ENCODE measurements at regions not wholly inside any gene's neighbourhood (a gene's known extent, or its start where the extent isn't known, plus 50 kb on each side); places are given as distances from the start of the nearest gene placed in this dataset.
A peak's percentile ranks its signal among the peaks of the same experiment; 100 is the strongest.

GRCh38 chr20:58137651-58138265 lies 90.7 kb downstream of the ANKRD60 start:
- no peaks in the 10 kb centered on the region for H3K4me1 ChIP-seq (ENCODE audit: insufficient read depth, low read length)
- H3K9me3 ChIP-seq (ENCODE audit: control insufficient read depth in 1 of 2, low read length in 2 of 2): no peaks in the 10 kb centered on the region
- intact Hi-C loops (cut with micrococcal nuclease): no loop called here
- H3K27me3 ChIP-seq (ENCODE audit: insufficient read depth, low read length): peaks cover 6% of the 10 kb centered on the region
- no peaks in the 10 kb centered on the region for H3K36me3 ChIP-seq (ENCODE audit: insufficient read depth, low read length)
- Mint-ChIP-seq H3K4me1 (peaks cover 0 to 3% (median under 1%) of the 10 kb centered on the region in 4 donors), H3K4me3 (no peak overlapping the region), H3K9me3 (peaks cover 0 to 2% (median 0%) of the 10 kb centered on the region in 8 donors), H3K27me3 (peaks cover 31 to 50% of the 10 kb centered on the region in 2 donors), H3K27ac (no peak overlapping the region), H3K36me3 (no peaks in the 10 kb centered on the region)
- H3K4me3 ChIP-seq (ENCODE audit: low read length in 2 of 2): no peak overlapping the region
- H3K27ac ChIP-seq (ENCODE audit: low read depth, low read length): no peak overlapping the region
- ChIA-PET POLR2A (ENCODE audit: partially characterized antibody) (no interaction called here), CTCF (ENCODE audit: partially characterized antibody) (no interaction called here)
- no peak for DNase-seq

- Mint-ChIP-seq H3K36me3 (no peaks in the 10 kb centered on the region), H3K4me3 (no peak overlapping the region), H3K4me1 (peaks cover 0 to 3% (median under 1%) of the 10 kb centered on the region in 4 donors), H3K27ac (no peak overlapping the region), H3K27me3 (peaks cover 32 to 50% of the 10 kb centered on the region in 2 donors), H3K9me3 (peaks cover 0 to 2% (median 0%) of the 10 kb centered on the region in 8 donors)
- Histone ChIP-seq H3K9me3 (ENCODE audit: control insufficient read depth in 1 of 2, low read length in 2 of 2) (no peaks in the 10 kb centered on the region), H3K36me3 (ENCODE audit: insufficient read depth, low read length) (no peaks in the 10 kb centered on the region), H3K27me3 (ENCODE audit: insufficient read depth, low read length) (peaks cover 10% of the 10 kb centered on the region), H3K4me3 (ENCODE audit: low read length in 2 of 2) (no peak overlapping the region), H3K27ac (ENCODE audit: low read depth, low read length) (no peak overlapping the region), H3K4me1 (ENCODE audit: insufficient read depth, low read length) (no peaks in the 10 kb centered on the region)
- ChIA-PET POLR2A (ENCODE audit: partially characterized antibody) (no interaction called here), CTCF (ENCODE audit: partially characterized antibody) (no interaction called here)
- no peak for DNase-seq
- intact Hi-C loops (cut with micrococcal nuclease): no loop called here
Observed at GRCh38 chr20:58137236-58137635, 91.2 kb downstream of the ANKRD60 start.

- Mint-ChIP-seq H3K4me3 (no peak overlapping the region), H3K27me3 (peaks cover 37 to 61% of the 10 kb centered on the region in 2 donors)
- intact Hi-C loops (cut with micrococcal nuclease): no loop called here
Observed at GRCh38 chr20:58136149-58136484, 92.3 kb downstream of the ANKRD60 start.

GRCh38 chr20:58135441-58136148 lies 92.9 kb downstream of the ANKRD60 start:
- Mint-ChIP-seq H3K4me1 (peaks cover 4 to 10% (median 8%) of the 10 kb centered on the region in 4 donors), H3K27me3 (peaks cover 37 to 57% of the 10 kb centered on the region in 2 donors), H3K36me3 (no peaks in the 10 kb centered on the region), H3K27ac (no peak overlapping the region), H3K9me3 (peaks cover 0 to 2% (median 0%) of the 10 kb centered on the region in 8 donors), H3K4me3 (no peak overlapping the region)
- ChIA-PET POLR2A (ENCODE audit: partially characterized antibody) (no interaction called here), CTCF (ENCODE audit: partially characterized antibody) (no interaction called here)
- Histone ChIP-seq H3K27ac (ENCODE audit: low read depth, low read length) (no peak overlapping the region), H3K36me3 (ENCODE audit: insufficient read depth, low read length) (no peaks in the 10 kb centered on the region), H3K27me3 (ENCODE audit: insufficient read depth, low read length) (peaks cover 11% of the 10 kb centered on the region), H3K4me1 (ENCODE audit: insufficient read depth, low read length) (peaks cover 5% of the 10 kb centered on the region), H3K9me3 (ENCODE audit: control insufficient read depth in 1 of 2, low read length in 2 of 2) (no peaks in the 10 kb centered on the region), H3K4me3 (ENCODE audit: low read length in 2 of 2) (no peak overlapping the region)
- DNase-seq: no peak
- intact Hi-C loops (cut with micrococcal nuclease): no loop called here

More at GRCh38 chr20:58136149-58136484, 92.3 kb downstream of the ANKRD60 start:
- no peaks in the 10 kb centered on the region for H3K9me3 ChIP-seq (ENCODE audit: control insufficient read depth in 1 of 2, low read length in 2 of 2)
- peaks cover 10% of the 10 kb centered on the region for H3K27me3 ChIP-seq (ENCODE audit: insufficient read depth, low read length)
- Mint-ChIP-seq H3K36me3 (no peaks in the 10 kb centered on the region), H3K4me1 (peaks cover 4 to 10% (median 8%) of the 10 kb centered on the region in 4 donors), H3K27ac (no peak overlapping the region), H3K9me3 (peaks cover 0 to 2% (median 0%) of the 10 kb centered on the region in 8 donors)
- no peak overlapping the region for H3K27ac ChIP-seq (ENCODE audit: low read depth, low read length)
- ChIA-PET CTCF (ENCODE audit: partially characterized antibody) (no interaction called here), POLR2A (ENCODE audit: partially characterized antibody) (no interaction called here)
- no peak overlapping the region for H3K4me3 ChIP-seq (ENCODE audit: low read length in 2 of 2)
- H3K36me3 ChIP-seq (ENCODE audit: insufficient read depth, low read length): no peaks in the 10 kb centered on the region
- H3K4me1 ChIP-seq (ENCODE audit: insufficient read depth, low read length): peaks cover 5% of the 10 kb centered on the region
- DNase-seq: no peak

GRCh38 chr20:58133020-58133808 lies 95.2 kb downstream of the ANKRD60 start:
- H3K27me3 ChIP-seq (ENCODE audit: insufficient read depth, low read length): peaks cover 17% of the 10 kb centered on the region
- ChIA-PET CTCF (ENCODE audit: partially characterized antibody) (no interaction called here), POLR2A (ENCODE audit: partially characterized antibody) (no interaction called here)
- no peaks in the 10 kb centered on the region for H3K36me3 ChIP-seq (ENCODE audit: insufficient read depth, low read length)
- H3K36me3 Mint-ChIP-seq: no peaks in the 10 kb centered on the region
- no peak overlapping the region for H3K4me3 Mint-ChIP-seq
- H3K4me1 ChIP-seq (ENCODE audit: insufficient read depth, low read length): peaks cover 5% of the 10 kb centered on the region
- peaks cover 40 to 56% of the 10 kb centered on the region in 2 donors for H3K27me3 Mint-ChIP-seq
- H3K9me3 Mint-ChIP-seq: no peaks in the 10 kb centered on the region
- H3K9me3 ChIP-seq (ENCODE audit: control insufficient read depth in 1 of 2, low read length in 2 of 2): no peaks in the 10 kb centered on the region
- DNase-seq: no peak
- H3K4me1 Mint-ChIP-seq: peaks cover 5 to 14% (median 9%) of the 10 kb centered on the region in 4 donors
- no peak overlapping the region for H3K27ac ChIP-seq (ENCODE audit: low read depth, low read length)
- no peak overlapping the region for H3K27ac Mint-ChIP-seq
- H3K4me3 ChIP-seq (ENCODE audit: low read length in 2 of 2): no peak overlapping the region
- intact Hi-C loops (cut with micrococcal nuclease): no loop called here

GRCh38 chr20:58131551-58132142 lies 96.8 kb downstream of the ANKRD60 start:
- intact Hi-C loops (cut with micrococcal nuclease): no loop called here
- H3K36me3 Mint-ChIP-seq: no peaks in the 10 kb centered on the region
- Histone ChIP-seq H3K27me3 (ENCODE audit: insufficient read depth, low read length) (peaks cover 17% of the 10 kb centered on the region), H3K4me1 (ENCODE audit: insufficient read depth, low read length) (peaks cover 5% of the 10 kb centered on the region), H3K27ac (ENCODE audit: low read depth, low read length) (no peak overlapping the region), H3K36me3 (ENCODE audit: insufficient read depth, low read length) (no peaks in the 10 kb centered on the region), H3K4me3 (ENCODE audit: low read length in 2 of 2) (no peak overlapping the region), H3K9me3 (ENCODE audit: control insufficient read depth in 1 of 2, low read length in 2 of 2) (no peaks in the 10 kb centered on the region)
- H3K9me3 Mint-ChIP-seq: peaks cover 0 to 5% (median 0%) of the 10 kb centered on the region in 8 donors
- peaks cover 33 to 52% of the 10 kb centered on the region in 2 donors for H3K27me3 Mint-ChIP-seq
- no peak for DNase-seq
- H3K4me1 Mint-ChIP-seq: peaks cover 5 to 20% (median 10%) of the 10 kb centered on the region in 4 donors
- POLR2A ChIA-PET (ENCODE audit: partially characterized antibody): no interaction called here
- CTCF ChIA-PET (ENCODE audit: partially characterized antibody): no interaction called here
- H3K4me3 Mint-ChIP-seq: peak overlapping the region in 1 of 8 donors; percentile 35
- H3K27ac Mint-ChIP-seq: no peak overlapping the region

- Mint-ChIP-seq H3K36me3 (no peaks in the 10 kb centered on the region), H3K4me1 (peaks cover 5 to 20% (median 10%) of the 10 kb centered on the region in 4 donors), H3K27me3 (peaks cover 34 to 54% of the 10 kb centered on the region in 2 donors), H3K9me3 (peaks cover 0 to 10% (median 2%) of the 10 kb centered on the region in 8 donors), H3K4me3 (peak overlapping the region in 1 of 8 donors; percentile 35), H3K27ac (no peak overlapping the region)
- Histone ChIP-seq H3K36me3 (ENCODE audit: insufficient read depth, low read length) (no peaks in the 10 kb centered on the region), H3K4me3 (ENCODE audit: low read length in 2 of 2) (no peak overlapping the region), H3K27ac (ENCODE audit: low read depth, low read length) (no peak overlapping the region), H3K4me1 (ENCODE audit: insufficient read depth, low read length) (peaks cover 5% of the 10 kb centered on the region), H3K27me3 (ENCODE audit: insufficient read depth, low read length) (peaks cover 17% of the 10 kb centered on the region), H3K9me3 (ENCODE audit: control insufficient read depth in 1 of 2, low read length in 2 of 2) (no peaks in the 10 kb centered on the region)
- ChIA-PET POLR2A (ENCODE audit: partially characterized antibody) (no interaction called here), CTCF (ENCODE audit: partially characterized antibody) (interaction anchor here (0.9 kb wide), 1 partner anchor 13 kb away, joined by 3 read pairs; no protein-coding TSS in a partner anchor)
- DNase-seq: no peak
- intact Hi-C loops (cut with micrococcal nuclease): no loop called here
Observed at GRCh38 chr20:58131151-58131550, 97.3 kb downstream of the ANKRD60 start.
